Stimulated activated CD4-positive, alpha-beta T cell treated with anti-CD3 and anti-CD28 coated beads, Interleukin-4, amount 100 ng/mL, for 48 hours (primary cell): ENCODE measurements at regions not wholly inside any gene's neighbourhood (a gene's known extent, or its start where the extent isn't known, plus 50 kb on each side); places are given as distances from the start of the nearest gene placed in this dataset.
"Not testable (repeated sequence)": the region's sequence is repeated elsewhere in the genome, so short reads cannot be mapped to it uniquely, and the experiment has no call there.

Experiments
- DNase-seq, 2 donors: peaks; one replicate each; pipeline ENCODE4 v3.0.0-alpha.2; 2020; ENCODE audit warnings: low read depth in 2 of 2

DNA sequence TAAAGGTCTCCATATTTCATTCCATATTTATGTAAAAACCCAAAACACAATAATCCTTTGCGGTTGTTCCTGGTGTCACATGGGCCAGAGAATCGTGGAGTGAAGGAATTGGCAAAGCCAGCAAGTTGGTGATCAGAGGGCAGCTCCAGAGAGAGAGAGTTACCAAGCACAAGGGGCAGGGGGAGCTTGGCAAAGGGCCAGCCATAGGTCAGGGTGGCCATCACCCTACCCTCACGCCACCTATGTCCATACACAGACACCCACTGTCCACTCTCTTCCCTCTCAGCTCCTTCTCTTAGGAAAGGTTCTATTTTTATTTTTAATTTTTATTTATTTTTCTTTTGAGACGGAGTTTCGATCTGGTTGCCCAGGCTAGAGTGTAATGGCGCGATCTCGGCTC lies 163.2 kb upstream of the JARID2 start:
- DNase-seq = no peak

DNA sequence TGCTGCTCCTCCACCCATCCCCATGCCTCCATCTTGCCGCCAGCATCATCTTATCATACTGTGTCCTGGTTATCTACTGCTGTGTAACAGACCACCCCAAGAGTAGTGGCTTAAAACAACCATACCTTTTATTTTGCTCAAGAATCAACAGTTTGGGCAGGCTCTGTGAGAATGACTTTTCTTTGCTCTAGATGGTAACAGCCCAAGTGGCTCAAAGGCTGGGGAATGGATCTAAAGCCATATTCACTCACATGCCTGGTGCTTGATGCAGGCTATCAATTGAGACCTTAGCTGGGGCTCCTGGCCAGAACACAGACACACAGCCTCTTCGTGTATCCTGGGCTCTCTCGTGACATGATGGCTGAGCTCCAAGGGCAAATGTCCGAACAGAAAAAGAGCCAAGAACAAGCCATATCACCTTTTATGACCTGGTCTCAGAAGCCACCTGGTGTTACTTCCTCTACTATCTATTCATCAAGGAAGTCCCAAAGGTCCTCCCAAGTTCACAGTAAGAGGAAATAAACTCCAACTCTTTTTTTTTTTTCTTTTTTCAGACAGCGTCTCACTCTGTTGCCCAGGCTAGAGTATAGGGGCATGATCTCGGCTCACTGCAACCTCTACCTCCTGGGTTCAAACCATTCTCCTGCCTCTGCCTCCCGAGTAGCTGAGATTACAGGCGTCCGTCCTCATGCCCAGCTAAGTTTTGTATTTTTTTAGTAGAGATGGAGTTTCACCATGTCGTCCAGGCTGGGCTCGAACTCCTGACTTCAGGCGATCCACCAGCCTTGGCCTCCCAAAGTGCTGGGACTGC lies 159.3 kb upstream of the JARID2 start:
- no peak for DNase-seq

DNA sequence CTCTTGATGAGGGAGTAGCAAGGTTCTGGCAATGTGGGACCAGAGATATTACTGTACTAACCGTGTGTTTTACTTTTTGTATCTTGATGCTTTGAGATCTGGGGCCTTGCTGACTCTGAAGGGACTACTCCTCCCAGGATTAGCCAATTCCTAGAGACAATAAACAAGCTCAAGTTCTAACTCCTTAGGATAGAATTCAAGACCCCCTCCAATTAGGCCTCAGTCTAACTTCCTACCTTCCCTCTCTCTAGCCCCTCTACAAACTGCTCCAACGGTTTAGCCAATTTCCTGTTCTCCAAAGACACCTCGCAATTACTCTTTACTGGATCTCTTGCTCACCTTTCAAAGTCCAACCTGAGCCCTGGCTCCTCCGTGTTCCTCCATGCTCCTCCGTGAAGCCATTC lies 158.7 kb upstream of the JARID2 start:
- DNase-seq = no peak

DNA sequence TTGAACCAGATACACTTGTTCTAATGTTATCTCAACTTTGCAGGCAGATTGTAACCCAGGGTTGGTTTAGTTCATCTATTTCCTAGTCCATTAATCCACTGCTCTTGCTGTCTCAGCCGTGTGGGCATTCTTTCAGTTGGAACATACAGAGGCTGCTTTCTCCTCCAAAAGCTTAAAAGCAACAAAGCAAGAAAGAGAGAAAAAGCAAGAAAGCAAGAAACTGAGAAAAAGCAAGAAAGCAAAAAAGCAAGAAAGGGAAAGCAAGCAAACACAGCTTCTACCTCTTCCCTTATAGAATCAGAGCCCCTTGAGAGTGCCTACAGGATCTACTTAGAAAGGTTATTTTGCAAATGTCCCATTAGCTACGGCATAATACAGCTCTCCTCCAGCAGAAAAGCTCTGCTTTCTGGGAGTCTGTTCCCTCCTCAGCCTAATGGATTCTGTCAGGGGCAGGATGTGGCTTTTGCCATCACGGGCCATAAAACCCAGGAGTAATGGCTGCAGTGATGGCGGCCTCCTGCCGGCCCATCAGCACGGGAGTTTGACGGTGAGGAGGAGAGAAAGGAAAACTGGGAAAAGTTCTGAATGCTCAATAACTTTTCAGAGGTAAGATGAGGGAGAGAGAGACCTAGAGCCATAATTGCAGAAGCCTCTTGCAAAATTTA lies 156.8 kb upstream of the JARID2 start:
- no peak for DNase-seq

DNA sequence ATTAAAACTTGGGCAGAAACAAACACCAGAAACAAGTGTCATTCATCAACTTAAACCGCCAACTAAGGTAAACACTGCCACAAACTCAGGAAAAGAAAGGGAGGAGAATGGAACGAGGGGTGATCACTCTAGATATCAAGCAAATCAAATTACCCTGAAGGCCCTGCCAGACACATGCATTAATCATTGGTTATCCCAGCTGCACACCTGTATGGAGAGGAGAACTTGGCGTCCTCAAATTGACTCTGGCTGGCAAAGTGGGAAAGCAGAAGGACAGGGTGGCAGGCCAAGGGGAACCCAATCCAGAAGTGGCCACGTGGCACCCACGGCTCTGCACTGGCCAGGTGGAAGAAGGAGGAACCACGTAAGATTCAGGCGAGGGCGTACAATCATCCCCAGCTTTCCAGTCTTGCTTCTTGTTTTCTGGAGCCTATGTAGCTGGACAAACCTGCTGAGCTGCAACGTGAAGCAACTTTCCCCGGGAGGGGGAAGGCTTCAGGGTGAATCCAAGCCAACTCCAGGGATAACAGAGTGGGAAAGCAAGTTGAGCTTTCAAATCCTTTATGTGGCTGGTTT lies 156.2 kb upstream of the JARID2 start:
- DNase-seq = no peak

DNA sequence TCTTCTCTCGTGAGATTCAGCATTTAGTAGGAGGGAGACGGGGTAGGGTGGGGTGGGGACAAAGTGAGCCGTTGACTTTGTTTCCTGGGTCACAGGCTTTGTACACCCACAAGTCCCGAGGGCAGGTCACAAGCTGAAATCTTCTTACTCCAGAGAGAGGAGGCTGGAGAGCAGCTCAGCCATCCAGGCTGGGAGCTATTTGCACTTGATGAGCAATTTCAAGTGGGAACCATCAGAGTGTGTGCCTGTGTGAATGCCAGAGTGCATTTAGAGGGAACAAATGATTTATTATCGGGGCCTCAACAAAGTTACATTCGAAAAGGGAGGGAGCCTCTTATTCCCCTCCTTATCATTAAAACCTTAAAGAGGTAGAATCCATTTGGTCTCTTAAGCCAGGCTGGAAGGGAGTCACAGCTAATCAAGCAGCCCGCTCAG lies 155.7 kb upstream of the JARID2 start:
- no peak for DNase-seq

DNA sequence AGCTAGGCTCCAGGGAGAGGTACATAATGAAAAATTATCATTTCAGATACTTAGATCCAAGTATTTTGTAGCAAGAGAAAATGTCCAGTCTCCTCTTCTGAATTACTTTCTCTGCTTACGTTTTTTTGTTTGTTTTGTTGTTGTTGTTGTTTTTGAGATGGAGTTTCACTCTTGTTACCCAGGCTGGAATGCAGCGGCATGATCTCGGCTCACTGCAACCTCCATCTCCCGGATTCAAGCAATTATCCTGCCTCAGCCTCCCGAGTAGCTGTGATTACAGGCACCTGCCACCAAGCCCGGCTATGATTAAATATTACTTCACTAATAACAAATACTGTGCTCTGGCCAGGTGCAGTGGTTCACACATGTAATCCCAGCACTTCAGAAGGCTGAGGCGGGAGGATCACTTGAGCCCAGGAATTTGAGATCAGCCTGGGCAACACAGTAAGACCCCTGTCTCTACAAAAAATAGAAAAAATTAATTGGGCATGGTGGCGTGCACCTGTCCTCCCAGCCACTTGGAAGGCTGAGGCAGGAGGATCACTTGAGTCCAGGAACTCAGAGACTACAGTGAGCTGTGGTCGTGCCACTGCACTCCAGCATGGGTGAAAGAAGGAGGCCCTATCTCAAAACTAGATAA lies 155.0 kb upstream of the JARID2 start:
- DNase-seq = no peak

DNA sequence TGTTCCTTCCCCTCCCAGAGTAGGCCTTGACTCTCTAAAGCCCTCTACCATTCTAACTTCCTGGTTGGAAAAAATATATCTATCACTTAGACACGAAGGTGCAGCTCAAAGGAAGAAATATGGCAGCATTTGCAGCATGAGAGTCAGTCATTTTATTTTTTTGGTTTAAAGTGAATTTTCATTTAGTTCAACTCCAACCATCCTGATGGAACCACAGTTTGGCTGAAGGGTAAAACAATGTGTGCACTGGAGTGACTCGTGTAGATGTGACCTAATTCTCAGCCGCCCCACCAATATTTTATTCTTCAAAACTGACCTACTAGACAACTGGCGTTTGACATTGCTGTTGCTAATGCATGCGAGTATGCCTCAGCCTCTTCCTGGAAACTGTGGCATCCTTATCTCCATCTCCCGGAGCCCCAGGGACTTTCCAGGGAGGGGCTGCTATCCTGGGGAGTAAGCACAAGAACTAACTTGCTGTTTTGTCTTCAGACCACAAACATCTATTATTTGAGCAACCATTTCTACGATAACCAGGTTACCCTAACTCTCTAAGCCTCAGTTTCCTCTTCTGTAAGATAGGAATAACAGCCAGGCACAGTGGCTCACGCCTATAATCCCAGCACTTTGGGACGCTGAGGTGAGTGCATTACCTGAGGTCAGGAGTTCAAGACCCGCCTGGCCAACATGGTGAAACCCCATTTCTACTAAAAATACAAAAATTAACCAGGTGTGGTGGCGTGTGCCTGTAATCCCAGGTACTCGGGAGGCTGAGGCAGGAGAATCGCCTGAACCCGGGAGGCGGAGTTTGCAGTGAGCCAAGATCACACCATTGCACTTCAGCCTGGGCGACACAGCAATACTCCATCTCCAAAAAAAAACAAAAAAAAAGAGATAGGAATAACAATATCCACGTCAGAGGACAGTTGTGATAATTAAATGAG lies 148.7 kb upstream of the JARID2 start:
- no peak for DNase-seq

DNA sequence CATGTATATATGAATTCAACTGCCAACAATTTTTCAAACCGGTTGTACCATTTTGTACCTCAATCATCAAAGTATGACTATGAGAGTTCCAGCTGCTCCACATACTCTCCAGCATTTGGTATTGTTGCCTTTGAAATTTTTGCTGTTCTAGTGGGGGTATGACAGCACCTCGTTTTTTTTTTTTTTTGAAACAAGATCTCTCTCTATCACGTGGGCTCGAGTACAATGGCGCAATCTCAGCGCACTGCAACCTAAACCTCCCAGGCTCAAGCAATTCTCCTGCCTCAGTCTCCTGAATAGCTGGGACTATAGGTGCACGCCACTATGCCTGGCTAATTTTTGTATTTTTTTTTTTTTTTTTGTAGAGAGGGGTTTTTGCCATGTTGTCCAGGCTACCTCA lies 144.7 kb upstream of the JARID2 start:
- DNase-seq = no peak

DNA sequence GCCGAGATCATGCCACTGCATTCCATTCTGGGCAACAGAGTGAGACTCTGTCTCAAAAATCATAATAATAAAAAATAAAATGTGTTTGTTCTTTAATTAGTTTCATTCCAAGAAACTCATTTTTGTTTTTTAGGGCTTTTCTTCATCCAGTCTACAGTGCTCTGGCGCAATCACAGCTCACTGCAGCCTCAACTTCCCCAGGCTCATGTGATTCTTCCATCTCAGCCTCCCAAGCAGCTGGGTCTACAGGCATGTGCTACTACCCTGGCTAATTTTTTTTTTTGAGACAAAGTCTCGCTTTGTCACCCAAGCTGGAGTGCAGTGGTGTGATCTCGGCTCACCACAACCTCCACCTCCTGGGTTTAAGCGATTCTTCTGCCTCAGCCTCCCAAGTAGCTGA lies 143.6 kb upstream of the JARID2 start:
- no peak for DNase-seq

DNA sequence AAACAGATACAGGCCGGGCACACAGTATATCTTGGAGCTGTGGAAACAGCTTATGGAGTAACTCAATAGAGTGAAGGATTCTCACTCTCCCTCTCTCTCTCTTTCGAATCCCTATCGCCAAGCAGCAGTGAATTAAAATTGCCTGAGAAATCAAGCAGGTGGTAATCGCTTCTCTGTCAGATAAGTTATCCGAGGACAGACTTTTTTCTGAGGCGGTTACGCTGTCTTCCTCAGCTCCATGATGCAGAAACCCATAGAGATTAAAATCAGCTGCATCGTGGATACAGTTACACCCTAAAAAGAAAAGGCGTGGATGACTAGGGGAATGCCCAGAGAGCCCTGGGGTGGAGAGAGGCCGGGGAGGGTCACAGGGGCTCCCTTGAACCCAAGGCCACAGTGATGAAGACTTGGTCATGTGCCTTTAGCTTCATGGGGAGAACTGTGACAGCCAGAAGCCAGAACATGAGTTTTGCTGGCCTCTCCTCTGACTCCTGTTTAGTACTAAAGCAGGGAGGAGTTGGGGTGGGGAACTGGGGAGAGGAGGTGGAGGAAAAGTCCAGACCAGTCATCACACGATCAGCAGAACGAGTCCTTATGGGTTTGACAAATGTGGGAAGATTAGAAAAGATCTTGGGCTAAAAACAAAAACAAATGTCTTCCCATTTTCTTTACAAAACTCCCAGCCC lies 138.8 kb upstream of the JARID2 start:
- no peak for DNase-seq

DNA sequence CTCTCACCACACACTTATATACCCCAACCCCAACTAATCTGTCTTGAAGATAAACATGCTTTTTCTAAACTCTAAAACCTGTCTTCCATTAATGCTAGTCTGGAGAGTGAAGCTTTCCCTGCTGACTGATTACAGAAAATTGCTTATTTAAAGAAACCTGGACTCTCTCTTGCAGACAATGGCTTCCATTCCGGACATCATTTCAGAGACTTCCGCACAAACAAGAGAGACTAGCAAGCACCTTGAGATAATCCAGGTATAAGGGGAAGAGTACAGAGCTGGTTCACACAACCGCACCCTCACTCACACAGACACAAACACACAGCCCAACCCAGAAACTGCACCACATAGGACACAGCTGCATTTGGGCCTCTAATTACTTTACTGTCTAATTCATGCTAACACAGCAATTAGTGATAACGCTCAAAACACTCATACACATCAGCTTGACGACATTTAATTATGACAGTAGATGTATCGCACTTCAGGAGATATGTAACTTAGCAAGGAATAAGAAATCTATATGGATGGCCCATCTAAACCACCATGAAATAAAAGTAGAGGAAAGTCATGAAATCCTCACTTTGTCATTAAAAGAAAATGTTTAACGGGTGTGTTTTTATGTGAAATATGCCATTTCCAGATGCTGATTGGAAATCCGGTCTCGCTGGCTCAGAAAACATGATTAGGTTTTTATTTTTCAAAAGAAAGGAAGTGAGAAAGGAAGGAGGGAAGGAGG lies 138.1 kb upstream of the JARID2 start:
- DNase-seq = no peak

DNA sequence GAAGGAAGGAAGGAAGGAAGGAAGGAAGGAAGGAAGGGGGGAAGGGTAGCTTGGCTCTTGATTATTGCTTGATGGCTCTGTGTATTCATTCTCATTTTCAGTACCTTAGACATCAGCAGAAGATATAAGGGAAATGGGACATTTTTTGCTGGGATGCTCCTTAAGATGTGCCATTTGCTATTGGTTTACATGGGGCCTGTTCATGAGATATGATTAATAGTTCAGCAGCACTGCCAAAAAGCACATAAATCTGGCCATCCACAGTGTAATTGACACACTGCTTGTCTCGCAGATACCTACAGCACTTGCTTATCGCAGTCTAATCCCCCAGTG lies 137.5 kb upstream of the JARID2 start:
- DNase-seq = no peak

DNA sequence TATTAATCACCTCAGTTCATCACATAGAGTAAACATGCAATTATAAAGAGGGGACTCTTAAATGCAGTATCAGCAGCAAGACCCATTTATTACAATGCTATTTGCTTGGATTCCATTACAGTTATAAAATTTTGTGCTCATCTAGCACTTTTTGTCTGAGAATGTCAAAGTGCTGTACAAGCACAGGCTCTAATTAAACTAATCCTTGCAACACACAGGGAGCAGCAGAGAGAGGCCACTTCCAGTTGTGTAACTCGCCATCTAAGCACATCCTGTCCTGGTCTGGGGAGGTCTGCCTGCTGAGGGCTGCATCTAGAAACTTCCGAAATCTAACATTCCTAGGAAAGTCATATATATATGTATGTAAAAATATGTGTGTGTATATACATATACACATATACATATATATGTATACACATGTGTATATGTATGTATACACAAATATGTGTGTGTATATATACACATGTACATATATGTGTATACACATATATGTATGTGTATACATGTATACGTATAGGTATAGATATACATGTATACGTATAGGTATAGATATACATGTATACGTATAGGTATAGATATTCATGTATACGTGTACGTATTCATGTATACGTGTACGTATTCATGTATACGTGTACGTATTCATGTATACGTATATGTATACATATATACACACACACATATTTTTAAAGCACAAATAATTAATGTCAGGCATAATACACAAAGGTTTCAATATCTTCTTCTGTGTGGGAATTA lies 136.4 kb upstream of the JARID2 start:
- DNase-seq = no peak

DNA sequence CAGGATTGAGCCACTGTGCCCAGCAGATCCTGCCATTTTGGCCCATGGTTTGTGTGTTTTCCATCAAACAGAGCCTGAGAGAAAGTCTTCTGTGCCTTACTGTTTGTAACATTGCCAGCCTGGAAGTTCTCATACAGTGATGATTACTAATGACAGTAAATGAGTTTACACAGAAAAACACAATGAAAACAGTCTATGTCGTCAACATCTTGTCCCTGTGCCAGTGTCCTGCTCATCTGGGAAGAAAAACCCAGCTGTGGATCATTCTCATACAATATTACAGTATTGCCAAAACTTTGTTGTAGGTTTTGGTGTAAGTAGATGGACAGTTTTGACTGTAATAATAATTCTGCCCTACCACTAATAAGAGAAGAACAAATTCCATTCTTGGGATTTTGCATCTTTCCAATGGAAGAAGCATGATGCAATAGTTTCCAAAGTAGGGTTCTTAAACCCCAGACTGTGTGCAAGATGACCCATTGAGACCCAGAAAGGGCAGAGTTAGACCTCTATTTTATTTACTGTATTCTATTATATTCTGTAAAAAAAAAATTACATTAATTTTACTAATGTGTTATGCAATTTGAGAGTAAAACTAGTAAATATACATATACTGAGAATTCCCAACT lies 135.0 kb upstream of the JARID2 start:
- no peak for DNase-seq

DNA sequence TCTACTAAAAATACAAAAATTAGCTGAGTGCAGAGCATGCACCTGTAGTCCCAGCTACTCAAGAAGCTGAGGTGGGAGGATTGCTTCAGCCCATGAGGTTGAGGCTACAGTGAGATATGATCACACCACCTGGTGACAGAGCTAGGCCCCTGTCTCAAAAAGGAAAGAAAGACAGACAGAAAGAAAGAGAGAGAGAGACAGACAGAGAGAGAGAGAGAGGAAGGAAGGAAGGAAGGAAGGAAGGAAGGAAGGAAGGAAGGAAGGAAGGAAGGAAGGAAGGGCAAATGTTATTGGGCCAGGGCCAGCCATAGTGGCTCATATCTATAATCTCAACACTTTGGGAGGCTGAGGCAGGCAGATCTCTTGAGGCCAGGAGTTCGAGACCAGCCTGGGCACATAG lies 134.3 kb upstream of the JARID2 start:
- not testable (repeated sequence) for DNase-seq

DNA sequence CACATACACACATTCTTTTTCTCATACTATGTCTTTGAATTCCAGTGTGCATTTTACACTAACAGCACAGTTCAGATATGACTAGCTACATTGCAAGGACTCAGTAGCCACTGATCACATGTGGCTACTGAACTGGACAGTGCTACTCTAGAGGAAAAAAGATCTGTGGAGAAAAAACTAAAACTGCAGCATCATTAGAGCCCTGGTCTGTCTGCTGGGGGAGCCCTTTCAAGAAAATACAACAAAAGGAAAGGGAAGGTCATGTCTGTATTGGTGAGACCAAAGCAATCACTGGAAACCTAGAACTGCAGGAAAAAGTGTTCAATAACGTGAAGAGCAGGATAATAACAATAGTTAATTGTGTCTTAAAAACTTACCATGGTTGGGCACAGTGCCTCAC lies 132.3 kb upstream of the JARID2 start:
- DNase-seq = no peak

DNA sequence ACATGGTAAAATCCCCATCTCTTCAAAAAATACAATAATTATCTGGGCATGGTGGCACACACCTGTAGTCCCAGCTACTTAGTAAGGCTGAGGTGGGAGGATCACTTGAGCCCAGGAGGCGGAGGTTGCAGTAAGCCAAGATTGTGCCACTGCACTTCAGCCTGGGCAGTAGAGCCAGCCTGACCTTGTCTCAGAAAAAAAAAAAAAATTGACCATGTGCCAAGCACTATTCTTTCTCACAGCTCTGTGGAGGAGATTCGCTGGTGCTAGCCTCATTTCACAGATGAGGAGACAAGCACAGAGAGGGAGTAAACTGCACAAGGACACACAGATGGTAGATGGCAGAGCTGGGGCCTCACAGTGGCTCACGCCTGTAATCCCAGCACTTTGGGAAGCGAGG lies 131.8 kb upstream of the JARID2 start:
- DNase-seq = no peak

DNA sequence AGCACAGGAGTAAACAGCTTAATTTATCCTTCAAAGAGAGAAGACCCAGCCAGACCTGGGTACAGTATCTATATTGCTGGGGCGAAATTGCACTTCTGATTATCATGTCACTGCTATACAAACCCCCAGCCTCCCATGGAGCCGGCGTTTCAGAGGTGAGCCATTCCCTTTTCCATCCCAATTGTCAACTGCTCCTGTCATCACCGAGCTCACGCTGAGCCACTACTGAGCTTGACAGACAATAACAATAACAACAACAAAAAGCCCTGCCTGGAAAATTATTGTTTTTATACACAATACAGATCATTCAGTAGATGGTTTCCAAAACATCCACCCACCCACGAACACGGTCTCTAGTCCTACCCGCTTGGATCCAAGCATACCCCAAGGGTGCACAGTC lies 129.0 kb upstream of the JARID2 start:
- no peak for DNase-seq
